ENCODE measurements at regions not wholly inside any gene's neighbourhood (a gene's known extent, or its start where the extent isn't known, plus 50 kb on each side); places are given as distances from the start of the nearest gene placed in this dataset.

DNA sequence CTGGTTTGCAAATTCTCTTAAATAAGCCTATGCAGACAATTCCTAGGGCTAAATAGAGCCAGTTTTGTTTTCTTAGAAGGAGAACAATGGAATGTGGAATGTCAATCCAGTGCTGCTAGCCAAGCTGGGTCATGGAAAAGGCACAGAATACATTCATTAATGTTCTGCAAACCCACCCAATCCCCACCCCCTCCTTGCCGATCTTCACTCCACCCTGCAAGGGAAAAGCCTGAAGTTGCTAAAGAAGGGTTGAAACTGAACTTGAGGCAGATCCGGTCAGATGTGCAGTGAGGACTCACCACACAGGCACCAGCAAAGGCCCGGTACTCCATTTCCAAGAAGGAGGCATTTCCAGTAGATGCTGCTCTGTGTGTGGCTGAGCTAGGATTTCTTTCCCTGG, 179.6 kb downstream of the PLPP3 start:
- Histone ChIP-seq H3K9ac (ENCODE audit: low read length in 3 of 3) (no peak overlapping the region), H3K27ac (ENCODE audit: low read depth in 2 of 2, low read length in 2 of 2) (no peak overlapping the region), H3K4me3 (ENCODE audit: low read length in 3 of 3) (no peak overlapping the region), H3K27me3 (ENCODE audit: control insufficient read depth, insufficient read depth, low read length) (no peaks in the 10 kb centered on the region), H3K36me3 (ENCODE audit: control insufficient read depth in 2 of 3, insufficient read depth in 3 of 3, low read length in 3 of 3) (no peaks in the 10 kb centered on the region), H3K4me1 (ENCODE audit: control insufficient read depth in 2 of 3, insufficient read depth in 2 of 3, low read depth in 1 of 3, low read length in 3 of 3) (no peaks in the 10 kb centered on the region), H3K9me3 (ENCODE audit: control insufficient read depth in 2 of 3, insufficient read depth in 1 of 3, low read length in 3 of 3) (no peaks in the 10 kb centered on the region)
- TF ChIP-seq, protein P1, sequence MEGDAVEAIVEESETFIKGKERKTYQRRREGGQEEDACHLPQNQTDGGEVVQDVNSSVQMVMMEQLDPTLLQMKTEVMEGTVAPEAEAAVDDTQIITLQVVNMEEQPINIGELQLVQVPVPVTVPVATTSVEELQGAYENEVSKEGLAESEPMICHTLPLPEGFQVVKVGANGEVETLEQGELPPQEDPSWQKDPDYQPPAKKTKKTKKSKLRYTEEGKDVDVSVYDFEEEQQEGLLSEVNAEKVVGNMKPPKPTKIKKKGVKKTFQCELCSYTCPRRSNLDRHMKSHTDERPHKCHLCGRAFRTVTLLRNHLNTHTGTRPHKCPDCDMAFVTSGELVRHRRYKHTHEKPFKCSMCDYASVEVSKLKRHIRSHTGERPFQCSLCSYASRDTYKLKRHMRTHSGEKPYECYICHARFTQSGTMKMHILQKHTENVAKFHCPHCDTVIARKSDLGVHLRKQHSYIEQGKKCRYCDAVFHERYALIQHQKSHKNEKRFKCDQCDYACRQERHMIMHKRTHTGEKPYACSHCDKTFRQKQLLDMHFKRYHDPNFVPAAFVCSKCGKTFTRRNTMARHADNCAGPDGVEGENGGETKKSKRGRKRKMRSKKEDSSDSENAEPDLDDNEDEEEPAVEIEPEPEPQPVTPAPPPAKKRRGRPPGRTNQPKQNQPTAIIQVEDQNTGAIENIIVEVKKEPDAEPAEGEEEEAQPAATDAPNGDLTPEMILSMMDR (IDR thresholded peaks at IDR 0.05; ENCODE audit: borderline replicate concordance, extremely low read depth, insufficient read depth) = no peak
- no peak for FAIRE-seq
- DNase-seq = peak in 1 of 5 donors; percentile 28
- intact Hi-C loops (cut with DNase I) = no loop called here

DNA sequence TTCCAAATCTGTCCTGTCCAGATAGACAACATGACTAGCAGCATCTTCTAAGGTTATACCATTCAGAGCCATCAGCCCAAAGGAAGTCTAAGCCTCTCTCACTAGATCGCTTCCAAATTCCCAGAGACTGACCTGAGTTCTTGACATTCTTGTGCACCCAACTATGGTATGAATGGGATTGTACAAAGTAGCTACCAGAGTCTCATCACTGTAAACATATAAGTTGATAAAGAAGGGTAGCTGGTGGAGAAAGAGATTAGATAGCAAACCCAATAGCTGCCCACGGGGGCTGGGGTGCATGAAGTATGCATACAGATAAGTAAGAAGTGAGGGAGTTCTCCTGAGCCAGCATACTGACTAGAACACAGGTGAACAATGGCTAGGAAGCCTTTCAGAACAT, 180.0 kb downstream of the PLPP3 start:
- intact Hi-C loops (cut with DNase I) = no loop called here
- Histone ChIP-seq H3K4me3 (ENCODE audit: low read length in 3 of 3) (no peak overlapping the region), H3K9me3 (ENCODE audit: control insufficient read depth in 2 of 3, insufficient read depth in 1 of 3, low read length in 3 of 3) (no peaks in the 10 kb centered on the region), H3K27ac (ENCODE audit: low read depth in 2 of 2, low read length in 2 of 2) (no peak overlapping the region), H3K36me3 (ENCODE audit: control insufficient read depth in 2 of 3, insufficient read depth in 3 of 3, low read length in 3 of 3) (no peaks in the 10 kb centered on the region), H3K4me1 (ENCODE audit: control insufficient read depth in 2 of 3, insufficient read depth in 2 of 3, low read depth in 1 of 3, low read length in 3 of 3) (no peaks in the 10 kb centered on the region), H3K27me3 (ENCODE audit: control insufficient read depth, insufficient read depth, low read length) (no peaks in the 10 kb centered on the region), H3K9ac (ENCODE audit: low read length in 3 of 3) (no peak overlapping the region)
- DNase-seq (no peak), FAIRE-seq (no peak)
- TF ChIP-seq, protein P1 (IDR thresholded peaks at IDR 0.05; ENCODE audit: borderline replicate concordance, extremely low read depth, insufficient read depth) = no peak

DNA sequence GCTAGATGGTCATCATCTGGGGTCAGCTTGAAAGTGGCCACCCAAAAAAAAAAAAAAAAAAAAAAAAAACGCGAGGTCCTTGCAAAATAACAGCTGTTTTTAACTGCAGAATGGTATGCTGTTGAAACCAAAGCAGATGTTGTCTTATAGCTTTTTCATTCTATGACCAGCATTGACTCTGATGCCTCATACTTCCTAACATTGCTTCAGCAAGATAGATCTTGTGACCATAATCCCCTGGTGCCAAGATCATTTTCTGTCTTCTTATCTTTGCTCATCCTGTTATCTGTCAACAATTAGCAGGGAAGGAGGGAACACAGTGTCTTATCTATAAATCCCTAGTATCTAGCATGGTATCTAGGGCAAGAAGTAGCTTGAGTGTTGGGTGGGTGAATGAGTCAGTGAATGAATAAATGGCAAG, 181.5 kb downstream of the PLPP3 start:
- no peak overlapping the region for H3K27ac ChIP-seq (ENCODE audit: low read depth in 2 of 2, low read length in 2 of 2)
- H3K9ac ChIP-seq (ENCODE audit: low read length in 3 of 3) = no peak overlapping the region
- intact Hi-C loops (cut with DNase I) = no loop called here
- no peaks in the 10 kb centered on the region for H3K36me3 ChIP-seq (ENCODE audit: control insufficient read depth in 2 of 3, insufficient read depth in 3 of 3, low read length in 3 of 3)
- no peaks in the 10 kb centered on the region for H3K27me3 ChIP-seq (ENCODE audit: control insufficient read depth, insufficient read depth, low read length)
- no peaks in the 10 kb centered on the region for H3K4me1 ChIP-seq (ENCODE audit: control insufficient read depth in 2 of 3, insufficient read depth in 2 of 3, low read depth in 1 of 3, low read length in 3 of 3)
- TF ChIP-seq, protein P1 (IDR thresholded peaks at IDR 0.05; ENCODE audit: borderline replicate concordance, extremely low read depth, insufficient read depth) = no peak
- H3K9me3 ChIP-seq (ENCODE audit: control insufficient read depth in 2 of 3, insufficient read depth in 1 of 3, low read length in 3 of 3) = no peaks in the 10 kb centered on the region
- H3K4me3 ChIP-seq (ENCODE audit: low read length in 3 of 3) = no peak overlapping the region
- FAIRE-seq (no peak), DNase-seq (no peak)

DNA sequence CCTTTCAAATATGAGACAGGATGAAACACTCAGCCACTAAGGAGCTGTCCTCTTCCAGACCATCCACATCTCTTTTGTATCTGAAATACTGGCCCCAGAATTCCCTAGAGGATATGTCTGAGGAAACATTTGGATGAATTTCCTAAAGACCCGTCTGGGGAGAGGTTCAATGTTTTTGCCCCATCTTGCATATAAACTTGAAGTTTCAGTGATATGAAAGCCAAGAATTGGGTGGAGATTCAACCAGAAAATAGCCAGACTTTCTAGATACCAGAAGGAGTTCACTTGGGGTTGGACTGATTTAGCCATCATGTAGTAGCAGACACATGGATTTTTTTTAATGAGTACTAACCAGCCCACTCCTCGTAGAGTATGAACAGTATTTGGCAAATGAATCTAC, 182.0 kb downstream of the PLPP3 start:
- intact Hi-C loops (cut with DNase I) = no loop called here
- no peaks in the 10 kb centered on the region for H3K36me3 ChIP-seq (ENCODE audit: control insufficient read depth in 2 of 3, insufficient read depth in 3 of 3, low read length in 3 of 3)
- TF ChIP-seq, protein P1 (IDR thresholded peaks at IDR 0.05; ENCODE audit: borderline replicate concordance, extremely low read depth, insufficient read depth) = no peak

More for the DNA sequence above, 182.0 kb downstream of the PLPP3 start:
- no peak overlapping the region for H3K4me3 ChIP-seq (ENCODE audit: low read length in 3 of 3)
- H3K27ac ChIP-seq (ENCODE audit: low read depth in 2 of 2, low read length in 2 of 2) = no peak overlapping the region
- H3K27me3 ChIP-seq (ENCODE audit: control insufficient read depth, insufficient read depth, low read length) = no peaks in the 10 kb centered on the region
- H3K4me1 ChIP-seq (ENCODE audit: control insufficient read depth in 2 of 3, insufficient read depth in 2 of 3, low read depth in 1 of 3, low read length in 3 of 3) = no peaks in the 10 kb centered on the region
- H3K9me3 ChIP-seq (ENCODE audit: control insufficient read depth in 2 of 3, insufficient read depth in 1 of 3, low read length in 3 of 3) = no peaks in the 10 kb centered on the region
- no peak overlapping the region for H3K9ac ChIP-seq (ENCODE audit: low read length in 3 of 3)
- DNase-seq (no peak), FAIRE-seq (no peak)

Measured in kidney (tissue), 13 donors.